T-helper 2 cell treated with Interferon-gamma antibody and Interleukin-4, amounts not matched to agents 5 μg/mL and 100 μg/mL, for 36 hours (primary cell): ENCODE measurements at regions not wholly inside any gene's neighbourhood (a gene's known extent, or its start where the extent isn't known, plus 50 kb on each side); places are given as distances from the start of the nearest gene placed in this dataset.

Experiments
- DNase-seq: peaks from one replicate; pipeline ENCODE4 v3.0.0; 2021; ENCODE audit warnings: low spot score
- H3K27ac Mint-ChIP-seq: one replicate; pipeline ENCODE4 v1.8.0; 2021; ENCODE audit warnings: mild to moderate bottlenecking, mixed read lengths
- H3K27me3 Mint-ChIP-seq: one replicate; pipeline ENCODE4 v1.8.0; 2021; ENCODE audit warnings: low read depth, mixed read lengths
- H3K36me3 Mint-ChIP-seq: one replicate; pipeline ENCODE4 v1.8.0; 2021; ENCODE audit warnings: low read depth, mixed read lengths
- H3K4me1 Mint-ChIP-seq: one replicate; pipeline ENCODE4 v1.8.0; 2021; ENCODE audit warnings: low read depth, mixed read lengths
- H3K4me3 Mint-ChIP-seq: one replicate; pipeline ENCODE4 v1.8.0; 2022; ENCODE audit warnings: mild to moderate bottlenecking, moderate library complexity, mixed read lengths
- H3K9me3 Mint-ChIP-seq: one replicate; pipeline ENCODE4 v1.8.0; 2021; ENCODE audit warnings: mixed read lengths

GRCh38 chr1:216919060-216919970, 196.1 kb upstream of the ESRRG start:
- DNase-seq: no peak
- Mint-ChIP-seq H3K4me1 (no peaks in the 10 kb centered on the region), H3K36me3 (no peaks in the 10 kb centered on the region), H3K27ac (no peak overlapping the region), H3K9me3 (no peaks in the 10 kb centered on the region), H3K4me3 (no peak overlapping the region), H3K27me3 (no peaks in the 10 kb centered on the region)

- Mint-ChIP-seq H3K4me1 (no peaks in the 10 kb centered on the region), H3K27ac (no peak overlapping the region), H3K4me3 (no peak overlapping the region), H3K27me3 (no peaks in the 10 kb centered on the region), H3K9me3 (no peaks in the 10 kb centered on the region), H3K36me3 (no peaks in the 10 kb centered on the region)
- no peak for DNase-seq
Measured at GRCh38 chr1:216916890-216917438, 193.7 kb upstream of the ESRRG start.

GRCh38 chr1:216914974-216915373, 191.7 kb upstream of the ESRRG start:
- Mint-ChIP-seq H3K27ac (no peak overlapping the region), H3K4me1 (no peaks in the 10 kb centered on the region), H3K9me3 (no peaks in the 10 kb centered on the region), H3K4me3 (no peak overlapping the region), H3K27me3 (no peaks in the 10 kb centered on the region), H3K36me3 (no peaks in the 10 kb centered on the region)
- no peak for DNase-seq

- no peaks in the 10 kb centered on the region for H3K4me1 Mint-ChIP-seq
- H3K9me3 Mint-ChIP-seq: no peaks in the 10 kb centered on the region
- H3K36me3 Mint-ChIP-seq: no peaks in the 10 kb centered on the region
- H3K27me3 Mint-ChIP-seq: no peaks in the 10 kb centered on the region
- DNase-seq: no peak
- H3K4me3 Mint-ChIP-seq: no peak overlapping the region
- H3K27ac Mint-ChIP-seq: no peak overlapping the region
Measured at GRCh38 chr1:216913976-216914375, 190.7 kb upstream of the ESRRG start.

GRCh38 chr1:216910081-216910840, 187.0 kb upstream of the ESRRG start:
- peaks cover 2% of the 10 kb centered on the region for H3K9me3 Mint-ChIP-seq
- H3K27ac Mint-ChIP-seq: no peak overlapping the region
- H3K4me3 Mint-ChIP-seq: no peak overlapping the region
- no peaks in the 10 kb centered on the region for H3K36me3 Mint-ChIP-seq
- no peaks in the 10 kb centered on the region for H3K27me3 Mint-ChIP-seq
- DNase-seq: no peak
- no peaks in the 10 kb centered on the region for H3K4me1 Mint-ChIP-seq

GRCh38 chr1:216908126-216908525, 184.9 kb upstream of the ESRRG start:
- no peaks in the 10 kb centered on the region for H3K27me3 Mint-ChIP-seq
- H3K27ac Mint-ChIP-seq: no peak overlapping the region
- no peak for DNase-seq
- no peak overlapping the region for H3K4me3 Mint-ChIP-seq
- H3K4me1 Mint-ChIP-seq: no peaks in the 10 kb centered on the region
- peaks cover 3% of the 10 kb centered on the region for H3K9me3 Mint-ChIP-seq
- H3K36me3 Mint-ChIP-seq: no peaks in the 10 kb centered on the region

- DNase-seq: no peak
- Mint-ChIP-seq H3K4me3 (no peak overlapping the region), H3K36me3 (no peaks in the 10 kb centered on the region), H3K27ac (no peak overlapping the region), H3K4me1 (no peaks in the 10 kb centered on the region), H3K9me3 (peaks cover 3% of the 10 kb centered on the region), H3K27me3 (no peaks in the 10 kb centered on the region)
Measured at GRCh38 chr1:216907100-216907499, 183.9 kb upstream of the ESRRG start.

- no peaks in the 10 kb centered on the region for H3K27me3 Mint-ChIP-seq
- peaks cover 3% of the 10 kb centered on the region for H3K9me3 Mint-ChIP-seq
- DNase-seq: no peak
- H3K36me3 Mint-ChIP-seq: no peaks in the 10 kb centered on the region
- no peak overlapping the region for H3K4me3 Mint-ChIP-seq
- H3K27ac Mint-ChIP-seq: no peak overlapping the region
- H3K4me1 Mint-ChIP-seq: no peaks in the 10 kb centered on the region
Measured at GRCh38 chr1:216905781-216906180, 182.6 kb upstream of the ESRRG start.

- Mint-ChIP-seq H3K4me1 (no peaks in the 10 kb centered on the region), H3K27ac (no peak overlapping the region), H3K27me3 (no peaks in the 10 kb centered on the region), H3K4me3 (no peak overlapping the region), H3K36me3 (no peaks in the 10 kb centered on the region), H3K9me3 (peaks cover 3% of the 10 kb centered on the region)
- no peak for DNase-seq
Measured at GRCh38 chr1:216905137-216905536, 181.9 kb upstream of the ESRRG start.

GRCh38 chr1:216904471-216904870, 181.2 kb upstream of the ESRRG start:
- Mint-ChIP-seq H3K4me1 (no peaks in the 10 kb centered on the region), H3K36me3 (no peaks in the 10 kb centered on the region), H3K9me3 (peaks cover 3% of the 10 kb centered on the region), H3K27me3 (no peaks in the 10 kb centered on the region), H3K27ac (no peak overlapping the region), H3K4me3 (no peak overlapping the region)
- no peak for DNase-seq

GRCh38 chr1:216903382-216903740, 180.1 kb upstream of the ESRRG start:
- Mint-ChIP-seq H3K27ac (no peak overlapping the region), H3K9me3 (peaks cover 3% of the 10 kb centered on the region), H3K27me3 (no peaks in the 10 kb centered on the region), H3K4me1 (no peaks in the 10 kb centered on the region), H3K36me3 (no peaks in the 10 kb centered on the region), H3K4me3 (no peak overlapping the region)
- DNase-seq: no peak

- no peaks in the 10 kb centered on the region for H3K27me3 Mint-ChIP-seq
- no peak overlapping the region for H3K4me3 Mint-ChIP-seq
- peaks cover 3% of the 10 kb centered on the region for H3K9me3 Mint-ChIP-seq
- DNase-seq: no peak
- H3K27ac Mint-ChIP-seq: no peak overlapping the region
- H3K36me3 Mint-ChIP-seq: no peaks in the 10 kb centered on the region
- H3K4me1 Mint-ChIP-seq: no peaks in the 10 kb centered on the region
Measured at GRCh38 chr1:216902669-216903381, 179.6 kb upstream of the ESRRG start.

GRCh38 chr1:216900116-216900620, 176.9 kb upstream of the ESRRG start:
- Mint-ChIP-seq H3K4me1 (no peaks in the 10 kb centered on the region), H3K27ac (no peak overlapping the region), H3K27me3 (no peaks in the 10 kb centered on the region), H3K36me3 (no peaks in the 10 kb centered on the region), H3K4me3 (no peak overlapping the region), H3K9me3 (peaks cover under 1% of the 10 kb centered on the region)
- no peak for DNase-seq
